Transverse colon (tissue), 4 donors: ENCODE measurements at regions not wholly inside any gene's neighbourhood (a gene's known extent, or its start where the extent isn't known, plus 50 kb on each side); places are given as distances from the start of the nearest gene placed in this dataset.

Experiments used
- EP300 ChIP-seq: sonication (generic); formaldehyde crosslinking; IDR thresholded peaks from one replicate; pipeline ENCODE4 v1.6.1; 2017; ENCODE audit warnings: antibody characterized with exemption, low read depth
- POLR2A ChIP-seq: fragments of 450-650 bp; IDR thresholded peaks from one replicate; pipeline ENCODE4 v1.6.1; 2016; ENCODE audit warnings: antibody characterized with exemption, mild to moderate bottlenecking, moderate library complexity
- POLR2AphosphoS5 ChIP-seq, 3 donors: sonication (generic); formaldehyde crosslinking; IDR thresholded peaks; one replicate each; pipeline ENCODE4 v1.6.1; 2016; ENCODE audit warnings: antibody characterized with exemption in 3 of 3
- TF ChIP-seq, protein P1 (sequence below), 5 experiments: fragments of 200-600 bp in 3 of 5; fragments of 450-650 bp in 2 of 5; sonication (generic) in 3 of 5; IDR thresholded peaks; 1 replicate in 2 of 5; 2 replicates in 3 of 5; pipeline ENCODE4 v1.5.1; 2016 to 2017; ENCODE audit warnings: antibody characterized with exemption in 5 of 5, inconsistent platforms in 3 of 5, mild to moderate bottlenecking in 2 of 5, moderate library complexity in 1 of 5

DNA sequence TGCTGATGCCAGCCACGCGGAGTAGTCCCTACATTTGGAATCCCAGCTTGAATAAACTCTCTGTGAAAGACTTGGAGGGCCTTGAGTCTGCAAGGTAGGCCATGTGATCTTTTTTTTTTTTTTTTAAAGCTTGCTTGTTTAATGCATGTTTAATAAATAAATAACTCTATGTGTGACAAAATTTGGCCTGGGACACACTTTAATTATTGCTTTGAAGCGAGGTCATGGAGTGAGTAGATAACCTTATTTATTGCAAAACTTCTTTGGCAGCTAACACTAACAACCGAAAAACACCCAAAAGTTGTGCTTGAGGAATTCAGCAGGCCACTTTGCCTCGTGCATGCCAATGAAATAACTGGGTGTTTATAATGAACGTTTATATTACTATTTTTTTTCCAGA is 382.2 kb downstream of the FLRT2 start:
- TF ChIP-seq, protein P1, sequence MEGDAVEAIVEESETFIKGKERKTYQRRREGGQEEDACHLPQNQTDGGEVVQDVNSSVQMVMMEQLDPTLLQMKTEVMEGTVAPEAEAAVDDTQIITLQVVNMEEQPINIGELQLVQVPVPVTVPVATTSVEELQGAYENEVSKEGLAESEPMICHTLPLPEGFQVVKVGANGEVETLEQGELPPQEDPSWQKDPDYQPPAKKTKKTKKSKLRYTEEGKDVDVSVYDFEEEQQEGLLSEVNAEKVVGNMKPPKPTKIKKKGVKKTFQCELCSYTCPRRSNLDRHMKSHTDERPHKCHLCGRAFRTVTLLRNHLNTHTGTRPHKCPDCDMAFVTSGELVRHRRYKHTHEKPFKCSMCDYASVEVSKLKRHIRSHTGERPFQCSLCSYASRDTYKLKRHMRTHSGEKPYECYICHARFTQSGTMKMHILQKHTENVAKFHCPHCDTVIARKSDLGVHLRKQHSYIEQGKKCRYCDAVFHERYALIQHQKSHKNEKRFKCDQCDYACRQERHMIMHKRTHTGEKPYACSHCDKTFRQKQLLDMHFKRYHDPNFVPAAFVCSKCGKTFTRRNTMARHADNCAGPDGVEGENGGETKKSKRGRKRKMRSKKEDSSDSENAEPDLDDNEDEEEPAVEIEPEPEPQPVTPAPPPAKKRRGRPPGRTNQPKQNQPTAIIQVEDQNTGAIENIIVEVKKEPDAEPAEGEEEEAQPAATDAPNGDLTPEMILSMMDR (IDR thresholded peaks at IDR 0.05) = no peak
- no peak for TF ChIP-seq POLR2A
- no peak for TF ChIP-seq EP300
- no peak for TF ChIP-seq POLR2AphosphoS5 (IDR thresholded peaks at IDR 0.05)
